ENCODE measurements at regions not wholly inside any gene's neighbourhood (a gene's known extent, or its start where the extent isn't known, plus 50 kb on each side); places are given as distances from the start of the nearest gene placed in this dataset.

GRCh38 chr15:59931646-59932261, 72.4 kb upstream of the FOXB1 start:
- H3K27ac ChIP-seq (ENCODE audit: low read depth, low read length, severe bottlenecking) = no peak overlapping the region
- H3K4me1 ChIP-seq (ENCODE audit: control insufficient read depth, insufficient read depth, low read length, poor library complexity, severe bottlenecking) = no peaks in the 10 kb centered on the region
- no peaks in the 10 kb centered on the region for H3K9me3 ChIP-seq (ENCODE audit: control insufficient read depth, low read length)
- WGBS, 2 experiments (ENCODE audit: insufficient coverage in 2 of 2) = 88 to 91% methylated on average over 3 to 7 of the region's 7 CpGs
- no peak overlapping the region for H3K4me3 ChIP-seq (ENCODE audit: extremely low read depth, insufficient read depth, low read length, poor library complexity, severe bottlenecking)
- no peaks in the 10 kb centered on the region for H3K36me3 ChIP-seq (ENCODE audit: control insufficient read depth, insufficient read depth, low read length)

DNA sequence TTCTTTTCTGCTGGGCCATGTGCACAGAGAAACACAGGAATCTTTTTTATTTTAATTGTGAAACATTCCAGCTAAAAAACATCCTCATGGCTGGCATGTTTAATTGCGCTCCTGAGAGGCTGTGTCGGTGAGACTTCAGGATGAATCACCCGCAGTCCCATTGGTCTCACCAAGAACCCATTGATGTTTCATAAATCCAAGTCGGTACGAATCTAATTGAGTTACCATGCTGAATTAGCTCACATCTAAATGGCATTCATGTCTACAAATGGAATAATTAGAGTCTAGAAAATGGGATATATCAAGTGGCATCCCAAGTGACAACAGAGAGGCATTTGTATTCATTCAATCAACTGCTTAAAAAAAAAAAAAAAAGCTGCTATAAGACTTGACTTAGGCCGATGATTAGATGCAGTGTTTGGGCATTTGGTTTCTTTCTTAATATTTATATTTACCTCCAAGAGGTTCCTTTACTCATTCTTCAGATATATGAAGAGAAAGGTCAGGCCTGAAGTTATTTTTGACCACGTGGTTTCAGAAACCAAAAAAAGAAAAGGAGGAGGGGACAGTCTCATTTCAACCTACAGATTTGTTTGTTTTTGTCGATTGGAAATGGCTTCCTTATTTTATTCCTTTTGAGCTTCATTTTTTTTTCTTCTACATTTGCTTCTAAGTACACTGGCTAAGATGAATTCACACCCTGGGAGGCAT, 79.1 kb upstream of the FOXB1 start:
- WGBS, 2 experiments (ENCODE audit: insufficient coverage in 2 of 2) = 89 to 97% methylated on average over 5 of the region's 8 CpGs
- Histone ChIP-seq H3K4me1 (ENCODE audit: control insufficient read depth, insufficient read depth, low read length, poor library complexity, severe bottlenecking) (no peaks in the 10 kb centered on the region), H3K27ac (ENCODE audit: low read depth, low read length, severe bottlenecking) (no peak overlapping the region), H3K4me3 (ENCODE audit: extremely low read depth, insufficient read depth, low read length, poor library complexity, severe bottlenecking) (no peak overlapping the region), H3K36me3 (ENCODE audit: control insufficient read depth, insufficient read depth, low read length) (no peaks in the 10 kb centered on the region), H3K9me3 (ENCODE audit: control insufficient read depth, low read length) (peaks cover 4% of the 10 kb centered on the region)

- WGBS, 2 experiments (ENCODE audit: insufficient coverage in 2 of 2) = 60 to 85% methylated on average over 1 to 5 of the region's 6 CpGs
- Histone ChIP-seq H3K9me3 (ENCODE audit: control insufficient read depth, low read length) (peaks cover 4% of the 10 kb centered on the region), H3K4me3 (ENCODE audit: extremely low read depth, insufficient read depth, low read length, poor library complexity, severe bottlenecking) (no peak overlapping the region), H3K4me1 (ENCODE audit: control insufficient read depth, insufficient read depth, low read length, poor library complexity, severe bottlenecking) (peaks cover 9% of the 10 kb centered on the region), H3K27ac (ENCODE audit: low read depth, low read length, severe bottlenecking) (no peak overlapping the region), H3K36me3 (ENCODE audit: control insufficient read depth, insufficient read depth, low read length) (no peaks in the 10 kb centered on the region)
These were observed 80.0 kb upstream of the FOXB1 start for GRCh38 chr15:59924096-59924495.

DNA sequence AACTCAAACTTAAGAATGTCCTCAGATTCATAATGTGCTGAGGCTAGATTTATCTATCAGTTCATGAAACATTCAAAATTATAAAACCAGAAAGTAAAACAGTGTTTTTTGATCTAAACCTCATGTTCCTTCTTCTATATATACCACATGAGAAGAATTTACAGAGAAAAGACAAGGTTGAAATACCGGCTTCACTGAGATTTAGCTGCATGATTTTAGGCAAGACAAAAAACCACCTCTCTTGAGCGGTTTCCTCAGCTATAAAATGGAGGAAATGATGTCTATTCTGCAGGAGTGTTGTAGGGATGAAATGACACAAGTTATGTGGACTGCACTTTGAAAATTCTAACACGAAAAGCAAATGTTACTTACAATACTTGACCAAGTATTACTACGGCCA, 80.6 kb upstream of the FOXB1 start:
- H3K36me3 ChIP-seq (ENCODE audit: control insufficient read depth, insufficient read depth, low read length) = no peaks in the 10 kb centered on the region
- H3K9me3 ChIP-seq (ENCODE audit: control insufficient read depth, low read length) = peaks cover 4% of the 10 kb centered on the region
- no peak overlapping the region for H3K27ac ChIP-seq (ENCODE audit: low read depth, low read length, severe bottlenecking)
- no peak overlapping the region for H3K4me3 ChIP-seq (ENCODE audit: extremely low read depth, insufficient read depth, low read length, poor library complexity, severe bottlenecking)
- 100% methylated on average over 1 of the region's 4 CpGs for WGBS, 2 experiments (ENCODE audit: insufficient coverage in 2 of 2)
- peaks cover 10% of the 10 kb centered on the region for H3K4me1 ChIP-seq (ENCODE audit: control insufficient read depth, insufficient read depth, low read length, poor library complexity, severe bottlenecking)

GRCh38 chr15:59918994-59919951, 84.8 kb upstream of the FOXB1 start:
- no peak overlapping the region for H3K27ac ChIP-seq (ENCODE audit: low read depth, low read length, severe bottlenecking)
- 84 to 89% methylated on average over 4 to 5 of the region's 11 CpGs for WGBS, 2 experiments (ENCODE audit: insufficient coverage in 2 of 2)
- no peaks in the 10 kb centered on the region for H3K9me3 ChIP-seq (ENCODE audit: control insufficient read depth, low read length)

DNA sequence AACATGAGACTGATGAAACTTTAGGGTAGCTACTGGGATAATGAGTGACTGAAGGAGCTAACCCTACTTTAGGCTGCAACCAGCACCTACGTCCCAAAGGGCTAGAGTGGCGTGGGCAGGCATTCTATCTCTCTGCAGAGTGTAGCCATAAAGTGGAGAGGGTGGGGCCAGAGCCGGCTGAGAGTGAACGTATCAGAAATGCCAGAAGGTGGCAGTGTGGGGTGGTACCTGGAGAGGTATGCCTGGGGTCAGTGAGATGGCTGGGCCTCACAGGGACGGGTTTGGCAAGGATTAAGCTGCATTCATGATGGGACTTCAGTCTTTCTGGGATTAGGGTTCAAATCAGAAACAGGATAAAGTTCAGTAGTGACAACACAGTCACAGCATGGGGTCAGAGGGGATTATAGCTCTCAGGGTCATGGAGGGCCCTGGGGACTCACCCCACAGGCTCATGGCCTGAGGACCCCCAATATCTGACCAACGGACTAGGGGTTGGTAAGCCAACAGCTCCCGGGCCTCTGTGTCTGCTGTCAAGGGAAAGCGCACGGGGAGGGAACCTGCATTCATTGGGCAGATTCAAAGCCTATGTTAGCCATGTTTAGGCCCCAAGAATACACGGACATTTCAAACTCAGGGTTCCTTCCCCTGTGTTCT, 86.5 kb upstream of the FOXB1 start:
- 48 to 52% methylated on average over 8 to 10 of the region's 10 CpGs for WGBS, 2 experiments (ENCODE audit: insufficient coverage in 2 of 2)
- Histone ChIP-seq H3K4me1 (ENCODE audit: control insufficient read depth, insufficient read depth, low read length, poor library complexity, severe bottlenecking) (peaks cover 10% of the 10 kb centered on the region), H3K9me3 (ENCODE audit: control insufficient read depth, low read length) (no peaks in the 10 kb centered on the region), H3K4me3 (ENCODE audit: extremely low read depth, insufficient read depth, low read length, poor library complexity, severe bottlenecking) (no peak overlapping the region), H3K27ac (ENCODE audit: low read depth, low read length, severe bottlenecking) (no peak overlapping the region), H3K36me3 (ENCODE audit: control insufficient read depth, insufficient read depth, low read length) (no peaks in the 10 kb centered on the region)

More at GRCh38 chr15:59918994-59919951, 84.8 kb upstream of the FOXB1 start:
- no peak overlapping the region for H3K4me3 ChIP-seq (ENCODE audit: extremely low read depth, insufficient read depth, low read length, poor library complexity, severe bottlenecking)
- no peaks in the 10 kb centered on the region for H3K36me3 ChIP-seq (ENCODE audit: control insufficient read depth, insufficient read depth, low read length)
- H3K4me1 ChIP-seq (ENCODE audit: control insufficient read depth, insufficient read depth, low read length, poor library complexity, severe bottlenecking) = peaks cover 10% of the 10 kb centered on the region

DNA sequence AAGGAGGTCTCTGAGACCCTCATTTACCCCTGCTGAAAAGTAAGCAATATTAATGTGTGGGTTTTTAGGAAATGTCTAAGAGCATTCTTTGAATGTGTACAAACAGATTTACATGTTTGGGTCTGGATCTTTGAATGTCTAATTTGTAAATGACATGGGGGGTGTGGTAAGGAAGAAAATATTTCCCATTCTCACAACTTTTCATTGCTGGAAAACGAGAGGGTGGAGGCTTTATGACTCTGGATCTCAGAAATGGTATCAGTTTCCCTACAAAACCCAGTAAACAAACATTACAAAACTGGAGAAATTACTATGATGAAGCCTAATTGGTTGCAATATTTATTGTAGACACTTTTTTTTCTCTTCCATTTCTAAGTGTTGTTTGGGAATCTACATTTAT, 98.1 kb upstream of the FOXB1 start:
- Histone ChIP-seq H3K9me3 (ENCODE audit: control insufficient read depth, low read length) (no peaks in the 10 kb centered on the region), H3K27ac (ENCODE audit: low read depth, low read length, severe bottlenecking) (no peak overlapping the region), H3K36me3 (ENCODE audit: control insufficient read depth, insufficient read depth, low read length) (no peaks in the 10 kb centered on the region), H3K4me3 (ENCODE audit: extremely low read depth, insufficient read depth, low read length, poor library complexity, severe bottlenecking) (no peak overlapping the region), H3K4me1 (ENCODE audit: control insufficient read depth, insufficient read depth, low read length, poor library complexity, severe bottlenecking) (no peaks in the 10 kb centered on the region)
- WGBS, 2 experiments (ENCODE audit: insufficient coverage in 2 of 2) = no CpG with 5 or more reads among the region's 1 CpG

DNA sequence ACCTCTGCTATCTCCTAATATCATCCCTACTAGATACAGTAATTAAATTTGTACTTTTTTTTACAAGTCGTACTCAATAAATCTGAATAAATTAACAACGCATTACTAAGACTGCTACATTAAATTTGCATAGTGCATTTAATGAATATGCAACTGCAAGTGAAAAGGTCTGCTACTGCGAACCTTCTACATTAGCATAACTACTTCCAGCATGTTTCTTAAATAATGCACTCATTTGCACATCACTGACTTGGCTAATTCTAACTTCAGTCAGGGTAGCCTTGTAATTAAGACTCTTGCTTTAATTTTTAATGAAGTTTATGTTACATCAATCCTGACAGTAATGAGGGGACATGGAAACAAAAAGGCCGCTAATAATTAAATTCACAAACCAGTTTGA, 98.9 kb upstream of the FOXB1 start:
- Histone ChIP-seq H3K27ac (ENCODE audit: low read depth, low read length, severe bottlenecking) (no peak overlapping the region), H3K36me3 (ENCODE audit: control insufficient read depth, insufficient read depth, low read length) (no peaks in the 10 kb centered on the region), H3K4me3 (ENCODE audit: extremely low read depth, insufficient read depth, low read length, poor library complexity, severe bottlenecking) (no peak overlapping the region), H3K4me1 (ENCODE audit: control insufficient read depth, insufficient read depth, low read length, poor library complexity, severe bottlenecking) (no peaks in the 10 kb centered on the region), H3K9me3 (ENCODE audit: control insufficient read depth, low read length) (no peaks in the 10 kb centered on the region)
- WGBS, 2 experiments (ENCODE audit: insufficient coverage in 2 of 2) = no CpG with 5 or more reads among the region's 4 CpGs

- H3K4me1 ChIP-seq (ENCODE audit: control insufficient read depth, insufficient read depth, low read length, poor library complexity, severe bottlenecking) = no peaks in the 10 kb centered on the region
- WGBS, 2 experiments (ENCODE audit: insufficient coverage in 2 of 2) = 48 to 69% methylated on average over 11 to 14 of the region's 17 CpGs
- H3K27ac ChIP-seq (ENCODE audit: low read depth, low read length, severe bottlenecking) = no peak overlapping the region
- H3K36me3 ChIP-seq (ENCODE audit: control insufficient read depth, insufficient read depth, low read length) = no peaks in the 10 kb centered on the region
- H3K4me3 ChIP-seq (ENCODE audit: extremely low read depth, insufficient read depth, low read length, poor library complexity, severe bottlenecking) = no peak overlapping the region
- no peaks in the 10 kb centered on the region for H3K9me3 ChIP-seq (ENCODE audit: control insufficient read depth, low read length)
These were observed 99.5 kb upstream of the FOXB1 start for GRCh38 chr15:59904450-59905135.

DNA sequence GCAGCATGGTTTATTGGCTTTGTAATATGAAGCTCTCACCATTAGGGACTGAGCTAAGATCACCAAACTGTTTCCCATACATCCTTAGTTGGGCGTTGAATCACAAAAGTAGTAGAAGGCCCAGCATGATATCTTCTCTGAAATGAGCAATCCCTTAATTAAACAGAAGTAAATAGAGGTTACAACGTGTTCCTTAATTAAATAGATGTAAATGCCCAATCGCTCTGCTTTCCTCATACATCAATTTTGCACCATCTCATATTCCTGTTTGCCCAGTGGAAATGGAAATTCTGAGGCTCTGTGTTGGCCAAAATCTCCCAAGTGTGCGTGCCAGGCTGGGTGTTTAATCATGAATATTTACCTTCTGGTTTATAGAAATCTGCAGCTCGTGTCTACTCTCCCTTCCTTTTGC, 107.4 kb upstream of the FOXB1 start:
- Histone ChIP-seq H3K4me3 (ENCODE audit: extremely low read depth, insufficient read depth, low read length, poor library complexity, severe bottlenecking) (no peak overlapping the region), H3K4me1 (ENCODE audit: control insufficient read depth, insufficient read depth, low read length, poor library complexity, severe bottlenecking) (no peaks in the 10 kb centered on the region), H3K36me3 (ENCODE audit: control insufficient read depth, insufficient read depth, low read length) (no peaks in the 10 kb centered on the region), H3K9me3 (ENCODE audit: control insufficient read depth, low read length) (no peaks in the 10 kb centered on the region), H3K27ac (ENCODE audit: low read depth, low read length, severe bottlenecking) (no peak overlapping the region)
- 83 to 92% methylated on average over 1 to 4 of the region's 5 CpGs for WGBS, 2 experiments (ENCODE audit: insufficient coverage in 2 of 2)
